DMS114 treated with DMSO at 0.1 percent for 48 hours (cell line): ENCODE measurements at regions not wholly inside any gene's neighbourhood (a gene's known extent, or its start where the extent isn't known, plus 50 kb on each side); places are given as distances from the start of the nearest gene placed in this dataset.

Experiments
- DNase-seq: peaks from one replicate; lab custom pipeline; 2025; ENCODE audit not compliant: unreplicated experiment; lab: John Stamatoyannopoulos, UW

- no peak for DNase-seq
Measured at GRCh38 chr12:61854902-61855301, 405.3 kb upstream of the USP15 start.

- DNase-seq, result no peak
Measured at GRCh38 chr12:61857968-61858367, 402.2 kb upstream of the USP15 start.

- DNase-seq, result no peak
Measured at GRCh38 chr12:61860451-61860850, 399.8 kb upstream of the USP15 start.

- no peak for DNase-seq
Measured at GRCh38 chr12:61862986-61863385, 397.2 kb upstream of the USP15 start.

DNA sequence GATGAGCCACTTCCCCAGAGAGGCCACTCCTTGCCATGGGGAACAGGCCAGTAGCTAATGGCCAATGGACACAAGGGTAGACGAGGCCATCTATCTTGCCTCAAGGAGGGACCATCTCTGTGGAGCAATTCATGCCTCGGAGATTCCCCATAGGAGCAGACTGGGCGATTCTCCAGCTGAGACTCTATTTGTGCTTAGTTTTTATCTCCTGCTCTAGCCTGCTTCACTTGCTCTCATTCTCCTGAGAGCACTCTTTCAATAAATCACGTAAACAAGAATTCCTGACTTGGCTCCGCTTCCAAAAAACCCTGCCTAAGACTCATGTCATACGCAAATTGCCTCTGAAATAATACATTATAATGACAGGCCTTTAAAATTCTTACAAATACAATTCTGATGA lies 396.4 kb upstream of the USP15 start:
- no peak for DNase-seq

DNA sequence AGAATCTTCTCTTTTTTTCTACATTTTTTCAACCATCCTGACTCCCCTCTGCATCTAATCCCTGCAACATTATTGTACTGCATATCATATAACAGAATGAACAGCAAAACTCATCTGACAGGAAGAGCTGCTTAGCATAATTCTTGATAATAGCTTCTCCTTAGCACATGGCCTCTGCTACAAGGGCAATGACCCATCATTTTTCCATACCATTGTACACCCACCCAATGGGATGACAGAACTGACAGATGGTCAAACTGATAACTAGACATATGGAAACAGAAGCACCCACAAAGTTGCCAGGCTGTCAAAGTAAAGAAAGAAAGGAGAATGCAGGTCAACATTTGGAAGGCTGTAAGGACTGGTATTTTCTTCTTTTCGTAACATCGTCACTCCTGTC lies 390.4 kb upstream of the USP15 start:
- DNase-seq, result no peak

GRCh38 chr12:61870658-61871484 lies 389.3 kb upstream of the USP15 start:
- no peak for DNase-seq

GRCh38 chr12:61871485-61871810 lies 388.8 kb upstream of the USP15 start:
- no peak for DNase-seq

DNA sequence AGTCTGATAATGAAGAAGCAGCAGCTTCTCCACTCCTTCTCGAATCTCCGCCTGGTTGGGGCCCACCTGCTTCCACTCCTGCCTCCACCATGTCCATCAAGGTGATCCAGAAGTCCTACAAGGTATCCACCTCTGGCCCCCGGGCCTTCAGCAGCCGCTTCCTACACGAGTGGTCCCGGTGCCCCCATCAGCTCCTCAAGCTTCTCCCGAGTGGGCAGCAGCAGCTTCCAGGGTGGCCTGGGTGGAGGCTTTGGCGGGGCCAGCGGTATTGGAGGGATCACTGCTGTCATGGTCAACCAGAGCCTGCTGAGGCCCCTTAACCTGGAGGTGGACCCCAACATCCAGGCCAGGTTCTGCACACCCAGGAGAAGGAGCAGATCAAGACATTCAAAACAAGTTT lies 381.0 kb upstream of the USP15 start:
- no peak for DNase-seq

DNA sequence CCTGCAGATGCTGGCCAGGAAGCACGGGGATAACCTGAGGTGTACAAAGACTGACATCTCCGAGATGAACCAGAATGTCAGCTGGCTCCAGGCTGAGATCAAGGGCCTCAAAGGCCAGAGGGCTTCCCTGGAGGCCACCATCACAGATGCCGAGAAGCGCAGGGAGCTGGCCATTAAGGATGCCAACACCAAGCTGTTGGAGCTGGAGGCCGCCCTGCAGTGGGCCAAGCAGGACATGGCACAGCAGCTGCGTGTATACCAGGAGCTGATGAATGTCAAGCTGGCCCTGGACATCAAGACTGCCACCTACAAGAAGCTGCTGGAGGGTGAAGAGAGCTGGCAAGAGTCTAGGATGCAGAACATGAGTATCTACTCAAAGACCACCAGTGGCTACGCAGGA lies 380.0 kb upstream of the USP15 start:
- DNase-seq, result no peak

- no peak for DNase-seq
Measured at GRCh38 chr12:61891632-61892031, 368.6 kb upstream of the USP15 start.

DNA sequence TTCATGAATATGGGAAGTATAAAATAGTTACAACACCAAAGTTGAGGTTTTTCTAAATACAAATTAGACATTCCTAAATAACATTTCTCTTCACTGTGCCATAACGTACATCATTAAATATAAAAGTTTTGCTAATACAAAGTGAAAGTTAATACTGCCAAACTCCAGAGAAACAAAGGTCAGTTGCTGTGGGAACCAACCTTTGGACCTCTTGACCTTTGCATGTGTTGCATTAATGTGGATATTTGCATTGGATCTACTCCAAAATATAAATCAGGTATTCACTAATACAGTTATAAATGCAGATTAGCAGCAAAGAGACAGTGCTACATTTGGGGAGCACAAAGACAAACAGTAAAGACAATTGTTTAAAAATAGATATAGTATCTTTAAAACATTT lies 366.0 kb upstream of the USP15 start:
- no peak for DNase-seq

GRCh38 chr12:61896436-61896835 lies 363.8 kb upstream of the USP15 start:
- DNase-seq, result no peak

DNA sequence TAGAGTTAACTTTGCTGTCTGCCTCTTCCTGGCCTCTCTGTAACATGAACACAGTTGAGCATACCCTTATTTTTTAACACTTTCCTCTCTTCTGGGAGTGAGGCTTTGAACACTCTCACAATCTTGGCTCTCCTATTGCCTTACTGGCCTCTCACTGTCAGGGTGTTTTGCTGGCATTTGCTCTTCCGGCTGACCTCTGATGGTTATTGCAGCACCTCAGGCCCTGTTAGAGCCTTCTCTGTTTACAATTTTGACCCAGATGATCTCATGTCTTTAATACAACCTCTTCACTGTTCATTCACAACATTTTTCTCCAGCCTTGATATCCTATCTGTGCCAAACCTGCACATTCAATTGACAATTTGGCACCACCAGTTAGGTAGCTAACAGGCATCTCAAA lies 357.8 kb upstream of the USP15 start:
- no peak for DNase-seq

DNA sequence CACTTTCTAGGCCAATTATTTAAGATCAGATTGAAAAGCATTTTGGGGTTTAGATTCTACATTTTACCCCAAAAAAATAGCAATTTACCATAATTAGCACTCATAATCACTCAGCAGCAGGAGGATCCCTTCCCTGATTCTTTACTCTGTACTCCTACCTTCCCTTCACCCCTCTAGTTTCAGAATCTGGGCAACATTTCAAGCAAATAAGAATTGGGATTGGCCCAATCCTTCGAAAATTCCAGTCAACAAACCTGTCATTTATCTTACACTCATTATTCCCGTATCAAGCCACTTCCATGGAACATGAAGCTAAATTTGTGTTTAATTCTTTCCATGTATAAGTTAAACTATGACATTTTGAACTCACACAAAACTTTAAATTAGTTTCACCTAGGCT lies 349.1 kb upstream of the USP15 start:
- no peak for DNase-seq

- DNase-seq, result no peak
Measured at GRCh38 chr12:61915420-61915819, 344.8 kb upstream of the USP15 start.

DNA sequence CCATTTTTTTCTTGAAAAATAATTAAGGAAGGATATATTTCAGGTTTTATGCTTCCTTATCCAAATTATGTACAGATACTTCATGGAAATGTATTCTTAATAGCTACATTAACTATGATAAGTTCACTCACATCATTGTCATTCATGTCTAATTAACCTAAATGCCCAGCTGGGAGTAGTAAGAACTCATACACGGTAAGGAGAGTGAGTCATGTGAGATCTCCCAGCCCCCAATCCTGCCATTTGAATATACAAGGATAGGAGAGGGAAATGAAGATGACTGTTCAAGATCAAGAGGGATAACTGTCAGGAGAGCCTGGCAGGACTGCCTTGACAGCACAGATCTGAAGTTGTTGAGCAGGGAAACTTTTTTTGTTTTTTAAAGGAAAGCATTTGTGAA lies 343.4 kb upstream of the USP15 start:
- DNase-seq, result no peak

GRCh38 chr12:61919686-61920085 lies 340.5 kb upstream of the USP15 start:
- DNase-seq, result no peak

DNA sequence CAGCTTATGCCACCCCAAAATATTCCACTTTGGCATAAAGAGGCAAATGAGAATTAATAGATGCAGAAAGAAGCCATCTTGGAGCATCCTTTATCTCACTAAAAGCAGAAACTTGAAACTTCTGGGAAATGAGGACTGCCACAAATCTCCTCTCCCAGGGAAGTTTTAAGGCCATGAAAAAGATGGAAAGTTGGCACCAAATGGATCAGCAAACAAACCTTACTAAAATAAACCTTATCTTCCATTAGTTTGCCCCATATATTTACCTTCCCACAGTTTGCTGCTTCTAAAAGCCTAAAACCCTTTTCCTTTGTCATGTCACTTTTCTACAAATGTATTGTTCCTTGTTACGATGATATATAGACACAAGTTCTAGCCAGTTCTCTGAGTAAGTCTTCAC lies 340.0 kb upstream of the USP15 start:
- no peak for DNase-seq

- no peak for DNase-seq
Measured at GRCh38 chr12:61923152-61923551, 337.1 kb upstream of the USP15 start.

GRCh38 chr12:61934564-61934963 lies 325.6 kb upstream of the USP15 start:
- no peak for DNase-seq

- DNase-seq, result no peak
Measured at GRCh38 chr12:61939977-61940376, 320.2 kb upstream of the USP15 start.

DNA sequence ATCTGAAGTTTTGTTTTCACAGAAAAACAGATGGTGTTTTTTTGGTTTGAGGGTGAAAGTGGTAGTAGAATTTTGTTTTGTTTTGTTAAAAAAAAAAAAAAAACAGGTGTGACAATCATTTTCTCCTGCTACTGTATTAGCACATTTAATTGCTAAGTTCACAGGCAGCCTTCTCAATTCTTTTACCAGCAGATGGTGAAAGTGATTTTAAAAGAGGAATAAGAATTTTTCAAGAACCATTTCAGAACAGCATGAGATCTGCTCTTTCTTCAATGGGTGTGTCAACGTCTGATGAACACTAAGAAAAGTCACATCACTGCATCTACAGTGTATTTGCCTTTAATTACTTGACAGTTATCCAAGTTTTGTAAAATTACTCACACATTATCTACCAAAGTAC lies 303.7 kb upstream of the USP15 start:
- no peak for DNase-seq
